Neural progenitor cell (in vitro differentiated cells): ENCODE measurements at regions not wholly inside any gene's neighbourhood (a gene's known extent, or its start where the extent isn't known, plus 50 kb on each side); places are given as distances from the start of the nearest gene placed in this dataset.

Experiments used
- DNase-seq: peaks from one replicate; pipeline ENCODE4 v3.0.0-alpha.2; 2016; ENCODE audit warnings: low spot score
- H2AFZ ChIP-seq: fragments of 200-600 bp; sonication (generic); replicated peaks from 2 replicates; pipeline ENCODE4 v1.6.1; 2016; ENCODE audit warnings: antibody characterized with exemption
- H3F3A ChIP-seq: fragments of 200-600 bp; sonication (generic); 2 replicates; pipeline ENCODE4 v1.6.1; 2016; ENCODE audit warnings: antibody characterized with exemption, low read depth
- H3K27ac ChIP-seq: fragments of 200-600 bp; sonication (generic); 2 replicates; pipeline ENCODE4 v1.5.1; 2016; ENCODE audit warnings: mild to moderate bottlenecking
- H3K27me3 ChIP-seq: fragments of 200-600 bp; sonication (generic); 2 replicates; pipeline ENCODE4 v1.6.1; 2016; ENCODE audit warnings: mild to moderate bottlenecking, moderate library complexity
- H3K36me3 ChIP-seq: fragments of 200-600 bp; sonication (generic); 2 replicates; pipeline ENCODE4 v1.5.1; 2016
- H3K4me1 ChIP-seq: fragments of 200-600 bp; sonication (generic); 2 replicates; pipeline ENCODE4 v1.6.1; 2016; ENCODE audit warnings: mixed run types
- H3K4me2 ChIP-seq: fragments of 200-600 bp; sonication (generic); 2 replicates; pipeline ENCODE4 v1.6.1; 2016
- H3K4me3 ChIP-seq: fragments of 200-600 bp; sonication (generic); 2 replicates; pipeline ENCODE4 v1.5.1; 2016
- H3K79me2 ChIP-seq: fragments of 200-600 bp; sonication (generic); 2 replicates; pipeline ENCODE4 v1.6.1; 2016; ENCODE audit warnings: low read depth
- H3K9ac ChIP-seq: fragments of 200-600 bp; sonication (generic); 2 replicates; pipeline ENCODE4 v1.6.1; 2016
- H3K9me3 ChIP-seq: fragments of 200-600 bp; sonication (generic); 2 replicates; pipeline ENCODE4 v1.5.1; 2016; ENCODE audit warnings: low read depth
- H4K20me1 ChIP-seq: fragments of 200-600 bp; sonication (generic); 2 replicates; pipeline ENCODE4 v1.6.1; 2016; ENCODE audit warnings: low read depth
- H3K27ac Mint-ChIP-seq: 3 replicates; pipeline ENCODE4 v1.8.0; 2021; ENCODE audit warnings: mixed read lengths
- H3K27me3 Mint-ChIP-seq: 2 replicates; pipeline ENCODE4 v1.8.0; 2022; ENCODE audit warnings: low read depth, mild to moderate bottlenecking, inconsistent platforms, moderate library complexity, mixed read lengths; ENCODE audit not compliant: insufficient read depth
- H3K36me3 Mint-ChIP-seq: 3 replicates; pipeline ENCODE4 v1.8.0; 2021; ENCODE audit warnings: mixed read lengths
- H3K4me1 Mint-ChIP-seq: 3 replicates; pipeline ENCODE4 v1.8.0; 2021; ENCODE audit warnings: mixed read lengths
- H3K4me3 Mint-ChIP-seq: 3 replicates; pipeline ENCODE4 v1.8.0; 2021; ENCODE audit warnings: mild to moderate bottlenecking, moderate library complexity, mixed read lengths
- H3K9me3 Mint-ChIP-seq: 3 replicates; pipeline ENCODE4 v1.8.0; 2020; ENCODE audit warnings: mixed read lengths
- CTCF ChIP-seq: fragments of 200-600 bp; sonication (generic); IDR thresholded peaks from 2 replicates; pipeline ENCODE4 v1.5.1; 2017; ENCODE audit warnings: antibody characterized with exemption, mild to moderate bottlenecking
- EZH2 ChIP-seq: fragments of 200-600 bp; sonication (generic); IDR thresholded peaks from 2 replicates; pipeline ENCODE4 v1.6.1; 2017; ENCODE audit warnings: antibody characterized with exemption, mild to moderate bottlenecking, moderate library complexity
- EZH2phosphoT487 ChIP-seq: fragments of 200-600 bp; sonication (generic); IDR thresholded peaks from 2 replicates; pipeline ENCODE4 v1.6.1; 2017; ENCODE audit warnings: antibody characterized with exemption

GRCh38 chr14:45990252-45990651, 661.3 kb downstream of the RPL10L start:
- Histone ChIP-seq H3K27ac (no peak overlapping the region), H3K9me3 (no peaks in the 10 kb centered on the region), H3F3A (no peaks in the 10 kb centered on the region), H3K36me3 (no peaks in the 10 kb centered on the region), H3K9ac (no peak overlapping the region), H3K79me2 (no peaks in the 10 kb centered on the region), H3K27me3 (no peaks in the 10 kb centered on the region), H3K4me1 (no peaks in the 10 kb centered on the region), H2AFZ (no peak overlapping the region), H4K20me1 (no peaks in the 10 kb centered on the region), H3K4me3 (no peak overlapping the region), H3K4me2 (no peak overlapping the region)
- H3K4me3 Mint-ChIP-seq, result no peak overlapping the region
- no peak overlapping the region for H3K27ac Mint-ChIP-seq
- TF ChIP-seq EZH2phosphoT487 (no peak), CTCF (peak; percentile 38)
- DNase-seq, result no peak
- no peaks in the 10 kb centered on the region for H3K36me3 Mint-ChIP-seq
- H3K27me3 Mint-ChIP-seq, result no peaks in the 10 kb centered on the region
- H3K4me1 Mint-ChIP-seq, result no peaks in the 10 kb centered on the region
- H3K9me3 Mint-ChIP-seq, result no peaks in the 10 kb centered on the region

- no peaks in the 10 kb centered on the region for H4K20me1 ChIP-seq
Measured at GRCh38 chr14:45976001-45976400, 675.6 kb downstream of the RPL10L start.

GRCh38 chr14:45972416-45972815, 679.2 kb downstream of the RPL10L start:
- H3F3A ChIP-seq, result no peaks in the 10 kb centered on the region
- H3K36me3 Mint-ChIP-seq, result no peaks in the 10 kb centered on the region
- no peak overlapping the region for H3K27ac Mint-ChIP-seq
- H3K27ac ChIP-seq, result no peak overlapping the region
- no peak overlapping the region for H3K9ac ChIP-seq
- H3K36me3 ChIP-seq, result no peaks in the 10 kb centered on the region
- no peaks in the 10 kb centered on the region for H3K79me2 ChIP-seq
- TF ChIP-seq EZH2 (no peak), CTCF (no peak), EZH2phosphoT487 (no peak)
- no peak overlapping the region for H3K4me2 ChIP-seq
- no peak overlapping the region for H2AFZ ChIP-seq
- no peak overlapping the region for H3K4me3 Mint-ChIP-seq
- no peaks in the 10 kb centered on the region for H3K9me3 ChIP-seq
- H3K4me3 ChIP-seq, result no peak overlapping the region
- DNase-seq, result no peak
- no peaks in the 10 kb centered on the region for H4K20me1 ChIP-seq
- no peaks in the 10 kb centered on the region for H3K27me3 ChIP-seq
- no peaks in the 10 kb centered on the region for H3K27me3 Mint-ChIP-seq
- no peaks in the 10 kb centered on the region for H3K4me1 ChIP-seq
- H3K9me3 Mint-ChIP-seq, result no peaks in the 10 kb centered on the region
- no peaks in the 10 kb centered on the region for H3K4me1 Mint-ChIP-seq

More at GRCh38 chr14:45976001-45976400, 675.6 kb downstream of the RPL10L start:
- Histone ChIP-seq H3K4me2 (no peak overlapping the region), H2AFZ (no peak overlapping the region), H3K36me3 (no peaks in the 10 kb centered on the region), H3K27ac (no peak overlapping the region), H3K9me3 (no peaks in the 10 kb centered on the region), H3F3A (no peaks in the 10 kb centered on the region), H3K27me3 (no peaks in the 10 kb centered on the region), H3K79me2 (no peaks in the 10 kb centered on the region), H3K4me3 (no peak overlapping the region), H3K9ac (no peak overlapping the region), H3K4me1 (no peaks in the 10 kb centered on the region)
- Mint-ChIP-seq H3K4me3 (no peak overlapping the region), H3K27ac (no peak overlapping the region), H3K4me1 (no peaks in the 10 kb centered on the region), H3K36me3 (no peaks in the 10 kb centered on the region), H3K27me3 (no peaks in the 10 kb centered on the region), H3K9me3 (no peaks in the 10 kb centered on the region)
- TF ChIP-seq EZH2phosphoT487, result no peak
- no peak for DNase-seq

- no peaks in the 10 kb centered on the region for H3K4me1 Mint-ChIP-seq
- no peak overlapping the region for H3K4me3 ChIP-seq
Measured at GRCh38 chr14:45970621-45971020, 681.0 kb downstream of the RPL10L start.

More at GRCh38 chr14:45970621-45971020, 681.0 kb downstream of the RPL10L start:
- Histone ChIP-seq H3K9me3 (no peaks in the 10 kb centered on the region), H3K36me3 (no peaks in the 10 kb centered on the region), H3K79me2 (no peaks in the 10 kb centered on the region), H3K9ac (no peak overlapping the region), H2AFZ (no peak overlapping the region), H3K27ac (no peak overlapping the region), H3K4me1 (no peaks in the 10 kb centered on the region), H4K20me1 (no peaks in the 10 kb centered on the region), H3F3A (no peaks in the 10 kb centered on the region), H3K27me3 (no peaks in the 10 kb centered on the region), H3K4me2 (no peak overlapping the region)
- no peak for TF ChIP-seq EZH2phosphoT487
- TF ChIP-seq EZH2, result no peak
- TF ChIP-seq CTCF, result no peak
- Mint-ChIP-seq H3K9me3 (no peaks in the 10 kb centered on the region), H3K27me3 (no peaks in the 10 kb centered on the region), H3K27ac (no peak overlapping the region), H3K4me3 (no peak overlapping the region), H3K36me3 (no peaks in the 10 kb centered on the region)
- no peak for DNase-seq
